ENCODE measurements at regions not wholly inside any gene's neighbourhood (a gene's known extent, or its start where the extent isn't known, plus 50 kb on each side); places are given as distances from the start of the nearest gene placed in this dataset.

DNA sequence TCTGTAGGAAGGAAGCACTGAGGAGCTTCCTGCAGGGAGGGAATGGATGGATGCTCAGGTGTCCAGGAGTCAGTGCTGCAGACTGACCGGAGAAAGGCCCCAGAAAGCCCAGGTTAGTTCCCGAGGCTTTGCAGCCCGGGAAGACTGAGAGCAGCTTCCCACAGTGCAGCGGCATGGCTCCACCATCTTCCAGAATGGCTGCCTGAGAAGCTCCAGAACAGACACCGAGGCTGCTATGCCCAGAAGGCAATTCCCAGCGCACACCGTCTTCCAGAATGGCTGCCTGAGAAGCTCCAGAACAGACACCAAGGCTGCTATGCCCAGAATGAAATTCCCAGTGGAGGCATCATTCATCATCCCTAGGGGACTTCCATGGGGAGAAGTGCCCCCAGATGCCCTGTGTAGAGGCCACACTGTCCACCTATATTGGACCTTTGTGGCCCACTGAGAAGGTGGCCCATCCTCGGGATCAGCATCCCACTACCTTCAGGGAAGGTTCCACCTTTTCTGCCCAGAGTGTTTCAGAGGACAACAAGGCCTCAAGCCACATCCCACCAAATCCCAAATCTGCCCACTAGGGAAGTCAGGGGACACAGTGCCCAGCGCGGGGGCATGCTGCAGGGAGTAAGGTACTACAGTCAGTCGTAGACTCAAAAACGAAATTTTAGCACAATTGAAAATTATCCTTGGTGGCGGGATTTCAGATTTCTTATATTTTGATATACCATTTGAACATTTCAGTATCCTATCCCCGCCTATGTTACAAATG lies 80.5 kb downstream of the KCNF1 start:
- TF ChIP-seq CTCF (IDR thresholded peaks at IDR 0.05 in 8 of 11, conservative IDR thresholded peaks at IDR 0.05 in 3 of 11) = no peak
- TF ChIP-seq POLR2A (IDR thresholded peaks at IDR 0.05) = no peak
